ENCODE measurements at regions not wholly inside any gene's neighbourhood (a gene's known extent, or its start where the extent isn't known, plus 50 kb on each side); places are given as distances from the start of the nearest gene placed in this dataset.

DNA sequence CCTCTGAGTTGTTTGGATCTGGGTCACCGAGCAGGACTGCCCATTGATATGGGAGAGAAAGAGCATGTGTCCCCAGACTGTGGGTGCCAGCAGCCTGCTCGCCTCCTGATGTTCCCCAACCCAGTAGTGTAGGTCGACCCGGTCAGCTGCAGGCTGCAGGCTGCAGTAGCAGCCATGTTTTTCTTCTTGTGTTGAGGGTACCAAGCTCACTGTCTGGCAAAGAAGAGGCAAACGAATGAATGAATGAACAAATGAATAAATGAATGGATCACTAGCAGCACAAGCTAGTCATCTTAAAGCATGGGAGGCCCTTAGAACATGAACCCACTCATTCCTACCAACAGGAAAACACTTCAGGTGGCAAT is 293.2 kb downstream of the SOX9 start:
- TF ChIP-seq EZH2 (IDR thresholded peaks at IDR 0.05) (no peak), FOXP2 (optimal IDR thresholded peaks at IDR 0.05; ENCODE audit: control extremely low read depth, extremely low read length, insufficient read depth) (no peak), POLR2AphosphoS5 (IDR thresholded peaks at IDR 0.05; ENCODE audit: borderline replicate concordance, low read depth, low read length) (no peak)

Data from SK-N-MC (cell line).